Loucy (cell line): ENCODE measurements at regions not wholly inside any gene's neighbourhood (a gene's known extent, or its start where the extent isn't known, plus 50 kb on each side); places are given as distances from the start of the nearest gene placed in this dataset.

Experiments used
- H2AFZ ChIP-seq: fragments of 200-600 bp; sonication (generic); 2 replicates; pipeline ENCODE4 v1.6.0; 2016; ENCODE audit warnings: antibody characterized with exemption, mild to moderate bottlenecking, low read length, moderate library complexity
- H3F3A ChIP-seq: fragments of 200-600 bp; 2 replicates; pipeline ENCODE4 v1.6.0; 2016; ENCODE audit warnings: antibody characterized with exemption, low read depth, mild to moderate bottlenecking
- H3K27me3 ChIP-seq: fragments of 200-600 bp; sonication (generic); 2 replicates; pipeline ENCODE4 v1.6.1; 2014; ENCODE audit warnings: low read length, mild to moderate bottlenecking; ENCODE audit not compliant: insufficient read depth, poor library complexity, severe bottlenecking
- H3K36me3 ChIP-seq: fragments of 200-600 bp; sonication (generic); 2 replicates; pipeline ENCODE4 v1.6.1; 2016; ENCODE audit warnings: low read length; ENCODE audit not compliant: insufficient read depth
- H3K4me1 ChIP-seq: fragments of 200-600 bp; sonication (generic); 2 replicates; pipeline ENCODE4 v1.5.1; 2014; ENCODE audit warnings: low read length, mild to moderate bottlenecking; ENCODE audit not compliant: insufficient read depth, poor library complexity, severe bottlenecking
- H3K4me2 ChIP-seq: fragments of 200-600 bp; sonication (generic); 2 replicates; pipeline ENCODE4 v1.6.0; 2014; ENCODE audit warnings: antibody characterized with exemption, low read length, low read depth, mild to moderate bottlenecking; ENCODE audit not compliant: poor library complexity, severe bottlenecking
- H3K4me3 ChIP-seq: fragments of 200-600 bp; sonication (generic); 2 replicates; pipeline ENCODE4 v1.5.1; 2014; ENCODE audit warnings: low read length, mild to moderate bottlenecking, mixed read lengths; ENCODE audit not compliant: poor library complexity, severe bottlenecking
- H3K79me2 ChIP-seq: fragments of 200-600 bp; sonication (generic); 2 replicates; pipeline ENCODE4 v1.6.1; 2014; ENCODE audit warnings: low read length; ENCODE audit not compliant: insufficient read depth
- H3K9ac ChIP-seq: fragments of 200-600 bp; sonication (generic); 2 replicates; pipeline ENCODE4 v1.6.0; 2014; ENCODE audit warnings: mild to moderate bottlenecking, low read depth, low read length, moderate library complexity; ENCODE audit not compliant: poor library complexity, severe bottlenecking
- H3K9me2 ChIP-seq: fragments of 200-600 bp; sonication (generic); replicated peaks from 2 replicates; pipeline ENCODE4 v1.6.1; 2016; ENCODE audit warnings: low read depth, low read length, mixed read lengths
- H3K9me3 ChIP-seq: fragments of 200-600 bp; sonication (generic); 2 replicates; pipeline ENCODE4 v1.6.1; 2014; ENCODE audit warnings: mild to moderate bottlenecking, antibody characterized with exemption, low read length, low read depth; ENCODE audit not compliant: insufficient read depth
- H4K20me1 ChIP-seq: fragments of 200-600 bp; sonication (generic); 2 replicates; pipeline ENCODE4 v1.6.0; 2014; ENCODE audit warnings: antibody characterized with exemption, low read length, mild to moderate bottlenecking; ENCODE audit not compliant: insufficient read depth, poor library complexity, severe bottlenecking
- CTCF ChIP-seq: fragments of 200-600 bp; sonication (generic); conservative IDR thresholded peaks from 2 replicates; pipeline ENCODE4 v1.5.1; 2014; ENCODE audit warnings: mild to moderate bottlenecking, antibody characterized with exemption, low read length
- EZH2phosphoT487 ChIP-seq: fragments of 200-600 bp; IDR thresholded peaks from 2 replicates; pipeline ENCODE4 v1.6.1; 2018; ENCODE audit warnings: antibody characterized with exemption, mild to moderate bottlenecking, moderate library complexity, borderline replicate concordance

- no peaks in the 10 kb centered on the region for H3K36me3 ChIP-seq
- no peaks in the 10 kb centered on the region for H3K9me3 ChIP-seq
- no peaks in the 10 kb centered on the region for H4K20me1 ChIP-seq
- no peaks in the 10 kb centered on the region for H3K9me2 ChIP-seq
- no peaks in the 10 kb centered on the region for H3F3A ChIP-seq
- no peaks in the 10 kb centered on the region for H3K4me1 ChIP-seq
- H3K4me3 ChIP-seq: no peak overlapping the region
- no peak overlapping the region for H2AFZ ChIP-seq
- TF ChIP-seq EZH2phosphoT487: no peak
- no peak for TF ChIP-seq CTCF
- no peak overlapping the region for H3K9ac ChIP-seq
- no peaks in the 10 kb centered on the region for H3K27me3 ChIP-seq
- no peaks in the 10 kb centered on the region for H3K79me2 ChIP-seq
- no peak overlapping the region for H3K4me2 ChIP-seq
Measured at GRCh38 chr5:98588215-98588614, 185.2 kb upstream of the RGMB start.

- H3K79me2 ChIP-seq: no peaks in the 10 kb centered on the region
- no peak overlapping the region for H3K9ac ChIP-seq
- no peaks in the 10 kb centered on the region for H3K4me1 ChIP-seq
- no peaks in the 10 kb centered on the region for H3F3A ChIP-seq
- H3K9me3 ChIP-seq: no peaks in the 10 kb centered on the region
- TF ChIP-seq CTCF: no peak
- no peak for TF ChIP-seq EZH2phosphoT487
- no peak overlapping the region for H3K4me2 ChIP-seq
- H3K4me3 ChIP-seq: no peak overlapping the region
- no peaks in the 10 kb centered on the region for H3K27me3 ChIP-seq
- H3K9me2 ChIP-seq: no peaks in the 10 kb centered on the region
- no peak overlapping the region for H2AFZ ChIP-seq
- no peaks in the 10 kb centered on the region for H4K20me1 ChIP-seq
- no peaks in the 10 kb centered on the region for H3K36me3 ChIP-seq
Measured at GRCh38 chr5:98593418-98593817, 180.0 kb upstream of the RGMB start.

- Histone ChIP-seq H4K20me1 (no peaks in the 10 kb centered on the region), H3K4me3 (no peak overlapping the region), H3K9ac (no peak overlapping the region), H3K79me2 (no peaks in the 10 kb centered on the region), H3K4me1 (no peaks in the 10 kb centered on the region), H3K36me3 (no peaks in the 10 kb centered on the region), H3K27me3 (no peaks in the 10 kb centered on the region), H3K4me2 (no peak overlapping the region), H3F3A (no peaks in the 10 kb centered on the region), H2AFZ (no peak overlapping the region), H3K9me2 (no peaks in the 10 kb centered on the region), H3K9me3 (no peaks in the 10 kb centered on the region)
- TF ChIP-seq CTCF (no peak), EZH2phosphoT487 (no peak)
Measured at GRCh38 chr5:98594098-98594497, 179.4 kb upstream of the RGMB start.
